GM23338 (cell line): ENCODE measurements at regions not wholly inside any gene's neighbourhood (a gene's known extent, or its start where the extent isn't known, plus 50 kb on each side); places are given as distances from the start of the nearest gene placed in this dataset.
"Not testable (repeated sequence)": the region's sequence is repeated elsewhere in the genome, so short reads cannot be mapped to it uniquely, and the experiment has no call there.

Experiments used
- CREB1 ChIP-seq: fragments of 250-450 bp; sonication (Bioruptor Pico); IDR thresholded peaks from 2 replicates; pipeline ENCODE4 v1.5.0; 2020; ENCODE audit warnings: low read depth, mild to moderate bottlenecking, moderate library complexity
- EZH2 ChIP-seq: fragments of 200-600 bp; sonication (generic); IDR thresholded peaks from one replicate; pipeline ENCODE4 v1.8.0; 2017; ENCODE audit warnings: antibody characterized with exemption, mild to moderate bottlenecking, low read depth; ENCODE audit not compliant: unreplicated experiment
- EZH2phosphoT487 ChIP-seq: fragments of 200-600 bp; sonication (generic); IDR thresholded peaks from one replicate; pipeline ENCODE4 v1.8.1; 2018; ENCODE audit warnings: antibody characterized with exemption; ENCODE audit not compliant: unreplicated experiment
- JUNB ChIP-seq: IDR thresholded peaks from one replicate; pipeline ENCODE4 v1.6.1; 2016; ENCODE audit warnings: antibody characterized with exemption; ENCODE audit not compliant: unreplicated experiment
- NANOG ChIP-seq: IDR thresholded peaks from 2 replicates; pipeline ENCODE4 v1.6.1; 2016; ENCODE audit warnings: antibody characterized with exemption, borderline replicate concordance
- POLR2AphosphoS5 ChIP-seq: IDR thresholded peaks from 2 replicates; pipeline ENCODE4 v1.6.1; 2016; ENCODE audit warnings: antibody characterized with exemption, low read depth
- ZNF331 ChIP-seq: fragments of 250-450 bp; sonication (Bioruptor Pico); IDR thresholded peaks from 2 replicates; pipeline ENCODE4 v1.5.0; 2020; ENCODE audit warnings: low read depth, mild to moderate bottlenecking, moderate library complexity
- TF ChIP-seq, protein P1 (sequence below): IDR thresholded peaks from 2 replicates; pipeline ENCODE4 v1.6.1; 2016; ENCODE audit warnings: antibody characterized with exemption
- TF ChIP-seq, protein P2 (sequence below), 2 experiments: fragments of 200-600 bp in 1 of 2; sonication (generic) in 1 of 2; conservative IDR thresholded peaks; 2 replicates each; pipeline versions ENCODE4 v1.5.1 to v1.6.1; 2016 to 2017; ENCODE audit warnings: antibody characterized with exemption in 2 of 2, low read depth in 2 of 2, mild to moderate bottlenecking in 2 of 2, moderate library complexity in 1 of 2
- TF ChIP-seq, protein P3 (sequence below): IDR thresholded peaks from one replicate; pipeline ENCODE4 v1.6.1; 2018; ENCODE audit warnings: antibody characterized with exemption; ENCODE audit not compliant: unreplicated experiment
- TF ChIP-seq, protein P4 (sequence below): fragments of 250-450 bp; sonication (Bioruptor Pico); IDR thresholded peaks from 2 replicates; pipeline ENCODE4 v1.5.0; 2020; ENCODE audit warnings: mild to moderate bottlenecking, moderate library complexity

GRCh38 chr6:130561159-130561558, 195.3 kb downstream of the TMEM200A start:
- TF ChIP-seq, protein P1, sequence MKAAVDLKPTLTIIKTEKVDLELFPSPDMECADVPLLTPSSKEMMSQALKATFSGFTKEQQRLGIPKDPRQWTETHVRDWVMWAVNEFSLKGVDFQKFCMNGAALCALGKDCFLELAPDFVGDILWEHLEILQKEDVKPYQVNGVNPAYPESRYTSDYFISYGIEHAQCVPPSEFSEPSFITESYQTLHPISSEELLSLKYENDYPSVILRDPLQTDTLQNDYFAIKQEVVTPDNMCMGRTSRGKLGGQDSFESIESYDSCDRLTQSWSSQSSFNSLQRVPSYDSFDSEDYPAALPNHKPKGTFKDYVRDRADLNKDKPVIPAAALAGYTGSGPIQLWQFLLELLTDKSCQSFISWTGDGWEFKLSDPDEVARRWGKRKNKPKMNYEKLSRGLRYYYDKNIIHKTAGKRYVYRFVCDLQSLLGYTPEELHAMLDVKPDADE: not testable (repeated sequence)
- TF ChIP-seq, protein P2, sequence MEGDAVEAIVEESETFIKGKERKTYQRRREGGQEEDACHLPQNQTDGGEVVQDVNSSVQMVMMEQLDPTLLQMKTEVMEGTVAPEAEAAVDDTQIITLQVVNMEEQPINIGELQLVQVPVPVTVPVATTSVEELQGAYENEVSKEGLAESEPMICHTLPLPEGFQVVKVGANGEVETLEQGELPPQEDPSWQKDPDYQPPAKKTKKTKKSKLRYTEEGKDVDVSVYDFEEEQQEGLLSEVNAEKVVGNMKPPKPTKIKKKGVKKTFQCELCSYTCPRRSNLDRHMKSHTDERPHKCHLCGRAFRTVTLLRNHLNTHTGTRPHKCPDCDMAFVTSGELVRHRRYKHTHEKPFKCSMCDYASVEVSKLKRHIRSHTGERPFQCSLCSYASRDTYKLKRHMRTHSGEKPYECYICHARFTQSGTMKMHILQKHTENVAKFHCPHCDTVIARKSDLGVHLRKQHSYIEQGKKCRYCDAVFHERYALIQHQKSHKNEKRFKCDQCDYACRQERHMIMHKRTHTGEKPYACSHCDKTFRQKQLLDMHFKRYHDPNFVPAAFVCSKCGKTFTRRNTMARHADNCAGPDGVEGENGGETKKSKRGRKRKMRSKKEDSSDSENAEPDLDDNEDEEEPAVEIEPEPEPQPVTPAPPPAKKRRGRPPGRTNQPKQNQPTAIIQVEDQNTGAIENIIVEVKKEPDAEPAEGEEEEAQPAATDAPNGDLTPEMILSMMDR (conservative IDR thresholded peaks at IDR 0.05; ENCODE audit: low read depth in 2 of 2): not testable (repeated sequence)
- not testable (repeated sequence) for TF ChIP-seq POLR2AphosphoS5; CREB1 (CRISPR knock-in tag); EZH2phosphoT487; EZH2; JUNB; NANOG; ZNF331
- TF ChIP-seq, protein P3, sequence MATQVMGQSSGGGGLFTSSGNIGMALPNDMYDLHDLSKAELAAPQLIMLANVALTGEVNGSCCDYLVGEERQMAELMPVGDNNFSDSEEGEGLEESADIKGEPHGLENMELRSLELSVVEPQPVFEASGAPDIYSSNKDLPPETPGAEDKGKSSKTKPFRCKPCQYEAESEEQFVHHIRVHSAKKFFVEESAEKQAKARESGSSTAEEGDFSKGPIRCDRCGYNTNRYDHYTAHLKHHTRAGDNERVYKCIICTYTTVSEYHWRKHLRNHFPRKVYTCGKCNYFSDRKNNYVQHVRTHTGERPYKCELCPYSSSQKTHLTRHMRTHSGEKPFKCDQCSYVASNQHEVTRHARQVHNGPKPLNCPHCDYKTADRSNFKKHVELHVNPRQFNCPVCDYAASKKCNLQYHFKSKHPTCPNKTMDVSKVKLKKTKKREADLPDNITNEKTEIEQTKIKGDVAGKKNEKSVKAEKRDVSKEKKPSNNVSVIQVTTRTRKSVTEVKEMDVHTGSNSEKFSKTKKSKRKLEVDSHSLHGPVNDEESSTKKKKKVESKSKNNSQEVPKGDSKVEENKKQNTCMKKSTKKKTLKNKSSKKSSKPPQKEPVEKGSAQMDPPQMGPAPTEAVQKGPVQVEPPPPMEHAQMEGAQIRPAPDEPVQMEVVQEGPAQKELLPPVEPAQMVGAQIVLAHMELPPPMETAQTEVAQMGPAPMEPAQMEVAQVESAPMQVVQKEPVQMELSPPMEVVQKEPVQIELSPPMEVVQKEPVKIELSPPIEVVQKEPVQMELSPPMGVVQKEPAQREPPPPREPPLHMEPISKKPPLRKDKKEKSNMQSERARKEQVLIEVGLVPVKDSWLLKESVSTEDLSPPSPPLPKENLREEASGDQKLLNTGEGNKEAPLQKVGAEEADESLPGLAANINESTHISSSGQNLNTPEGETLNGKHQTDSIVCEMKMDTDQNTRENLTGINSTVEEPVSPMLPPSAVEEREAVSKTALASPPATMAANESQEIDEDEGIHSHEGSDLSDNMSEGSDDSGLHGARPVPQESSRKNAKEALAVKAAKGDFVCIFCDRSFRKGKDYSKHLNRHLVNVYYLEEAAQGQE: not testable (repeated sequence)
- TF ChIP-seq, protein P4, sequence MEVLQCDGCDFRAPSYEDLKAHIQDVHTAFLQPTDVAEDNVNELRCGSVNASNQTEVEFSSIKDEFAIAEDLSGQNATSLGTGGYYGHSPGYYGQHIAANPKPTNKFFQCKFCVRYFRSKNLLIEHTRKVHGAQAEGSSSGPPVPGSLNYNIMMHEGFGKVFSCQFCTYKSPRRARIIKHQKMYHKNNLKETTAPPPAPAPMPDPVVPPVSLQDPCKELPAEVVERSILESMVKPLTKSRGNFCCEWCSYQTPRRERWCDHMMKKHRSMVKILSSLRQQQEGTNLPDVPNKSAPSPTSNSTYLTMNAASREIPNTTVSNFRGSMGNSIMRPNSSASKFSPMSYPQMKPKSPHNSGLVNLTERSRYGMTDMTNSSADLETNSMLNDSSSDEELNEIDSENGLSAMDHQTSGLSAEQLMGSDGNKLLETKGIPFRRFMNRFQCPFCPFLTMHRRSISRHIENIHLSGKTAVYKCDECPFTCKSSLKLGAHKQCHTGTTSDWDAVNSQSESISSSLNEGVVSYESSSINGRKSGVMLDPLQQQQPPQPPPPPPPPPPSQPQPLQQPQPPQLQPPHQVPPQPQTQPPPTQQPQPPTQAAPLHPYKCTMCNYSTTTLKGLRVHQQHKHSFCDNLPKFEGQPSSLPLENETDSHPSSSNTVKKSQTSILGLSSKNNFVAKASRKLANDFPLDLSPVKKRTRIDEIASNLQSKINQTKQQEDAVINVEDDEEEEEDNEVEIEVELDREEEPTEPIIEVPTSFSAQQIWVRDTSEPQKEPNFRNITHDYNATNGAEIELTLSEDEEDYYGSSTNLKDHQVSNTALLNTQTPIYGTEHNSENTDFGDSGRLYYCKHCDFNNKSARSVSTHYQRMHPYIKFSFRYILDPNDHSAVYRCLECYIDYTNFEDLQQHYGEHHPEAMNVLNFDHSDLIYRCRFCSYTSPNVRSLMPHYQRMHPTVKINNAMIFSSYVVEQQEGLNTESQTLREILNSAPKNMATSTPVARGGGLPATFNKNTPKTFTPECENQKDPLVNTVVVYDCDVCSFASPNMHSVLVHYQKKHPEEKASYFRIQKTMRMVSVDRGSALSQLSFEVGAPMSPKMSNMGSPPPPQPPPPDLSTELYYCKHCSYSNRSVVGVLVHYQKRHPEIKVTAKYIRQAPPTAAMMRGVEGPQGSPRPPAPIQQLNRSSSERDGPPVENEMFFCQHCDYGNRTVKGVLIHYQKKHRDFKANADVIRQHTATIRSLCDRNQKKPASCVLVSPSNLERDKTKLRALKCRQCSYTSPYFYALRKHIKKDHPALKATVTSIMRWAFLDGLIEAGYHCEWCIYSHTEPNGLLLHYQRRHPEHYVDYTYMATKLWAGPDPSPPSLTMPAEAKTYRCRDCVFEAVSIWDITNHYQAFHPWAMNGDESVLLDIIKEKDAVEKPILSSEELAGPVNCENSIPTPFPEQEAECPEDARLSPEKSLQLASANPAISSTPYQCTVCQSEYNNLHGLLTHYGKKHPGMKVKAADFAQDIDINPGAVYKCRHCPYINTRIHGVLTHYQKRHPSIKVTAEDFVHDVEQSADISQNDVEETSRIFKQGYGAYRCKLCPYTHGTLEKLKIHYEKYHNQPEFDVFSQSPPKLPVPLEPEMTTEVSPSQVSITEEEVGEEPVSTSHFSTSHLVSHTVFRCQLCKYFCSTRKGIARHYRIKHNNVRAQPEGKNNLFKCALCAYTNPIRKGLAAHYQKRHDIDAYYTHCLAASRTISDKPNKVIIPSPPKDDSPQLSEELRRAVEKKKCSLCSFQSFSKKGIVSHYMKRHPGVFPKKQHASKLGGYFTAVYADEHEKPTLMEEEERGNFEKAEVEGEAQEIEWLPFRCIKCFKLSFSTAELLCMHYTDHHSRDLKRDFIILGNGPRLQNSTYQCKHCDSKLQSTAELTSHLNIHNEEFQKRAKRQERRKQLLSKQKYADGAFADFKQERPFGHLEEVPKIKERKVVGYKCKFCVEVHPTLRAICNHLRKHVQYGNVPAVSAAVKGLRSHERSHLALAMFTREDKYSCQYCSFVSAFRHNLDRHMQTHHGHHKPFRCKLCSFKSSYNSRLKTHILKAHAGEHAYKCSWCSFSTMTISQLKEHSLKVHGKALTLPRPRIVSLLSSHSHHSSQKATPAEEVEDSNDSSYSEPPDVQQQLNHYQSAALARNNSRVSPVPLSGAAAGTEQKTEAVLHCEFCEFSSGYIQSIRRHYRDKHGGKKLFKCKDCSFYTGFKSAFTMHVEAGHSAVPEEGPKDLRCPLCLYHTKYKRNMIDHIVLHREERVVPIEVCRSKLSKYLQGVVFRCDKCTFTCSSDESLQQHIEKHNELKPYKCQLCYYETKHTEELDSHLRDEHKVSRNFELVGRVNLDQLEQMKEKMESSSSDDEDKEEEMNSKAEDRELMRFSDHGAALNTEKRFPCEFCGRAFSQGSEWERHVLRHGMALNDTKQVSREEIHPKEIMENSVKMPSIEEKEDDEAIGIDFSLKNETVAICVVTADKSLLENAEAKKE (CRISPR knock-in tag): not testable (repeated sequence)
